CD4-positive, alpha-beta T cell treated with Interleukin-1 beta for 1 hour (primary cell): ENCODE measurements at regions not wholly inside any gene's neighbourhood (a gene's known extent, or its start where the extent isn't known, plus 50 kb on each side); places are given as distances from the start of the nearest gene placed in this dataset.
"Not testable (repeated sequence)": the region's sequence is repeated elsewhere in the genome, so short reads cannot be mapped to it uniquely, and the experiment has no call there.

Source experiments
- DNase-seq, 2 donors: peaks; one replicate each; pipeline ENCODE4 v3.0.0-alpha.2; 2020 to 2022

DNA sequence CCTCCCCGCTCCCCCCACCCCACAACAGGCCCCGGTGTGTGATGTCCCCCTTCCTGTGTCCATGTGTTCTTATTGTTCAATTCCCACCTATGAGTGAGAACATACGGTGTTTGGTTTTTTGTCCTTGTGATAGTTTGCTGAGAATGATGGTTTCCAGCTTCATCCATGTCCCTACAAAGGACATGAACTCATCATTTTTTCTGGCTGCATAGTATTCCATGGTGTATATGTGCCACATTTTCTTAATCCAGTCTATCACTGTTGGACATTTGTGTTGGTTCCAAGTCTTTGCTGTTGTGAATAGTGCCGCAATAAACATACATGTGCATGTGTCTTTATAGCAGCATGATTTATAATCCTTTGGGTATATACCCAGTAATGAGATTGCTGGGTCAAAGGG is 104.3 kb downstream of the MTPN start:
- DNase-seq: not testable (repeated sequence)

DNA sequence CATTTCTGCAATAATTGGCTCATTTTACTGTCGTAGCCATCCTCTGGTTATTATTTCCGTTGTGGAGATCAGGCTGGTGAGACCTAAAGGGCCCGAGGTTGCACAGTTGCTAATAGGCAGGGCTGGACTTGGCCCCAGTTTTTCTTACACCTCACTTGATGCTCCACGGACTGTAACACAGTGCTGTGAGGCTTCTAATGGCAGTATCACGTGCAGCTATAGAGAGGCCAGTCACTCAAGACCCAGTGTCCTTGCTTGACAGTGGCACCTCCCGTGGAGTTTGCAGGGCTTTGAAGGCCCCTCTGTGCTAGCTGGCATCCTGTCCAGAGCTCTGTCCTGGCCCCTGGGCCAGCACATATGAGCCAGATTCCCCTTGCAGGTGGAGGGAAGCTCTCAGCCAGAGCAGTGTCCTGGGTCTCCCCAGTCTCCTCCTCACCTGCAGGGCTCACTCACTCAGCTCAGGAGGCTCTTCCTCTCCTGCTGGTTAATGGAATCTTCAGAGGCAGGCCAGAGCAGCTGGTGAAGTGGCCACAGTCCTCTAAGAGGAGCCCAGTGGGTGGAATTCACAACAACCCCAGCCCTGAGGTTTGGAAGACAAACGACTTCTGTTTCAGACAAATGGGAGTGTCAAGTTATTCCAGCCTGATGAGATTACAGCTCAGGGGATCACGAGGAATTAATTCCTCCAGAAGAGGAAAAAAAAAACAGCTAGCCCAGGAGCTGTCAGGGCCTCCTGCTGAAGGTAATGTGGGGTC is 114.2 kb upstream of the FAM180A start:
- DNase-seq: no peak

DNA sequence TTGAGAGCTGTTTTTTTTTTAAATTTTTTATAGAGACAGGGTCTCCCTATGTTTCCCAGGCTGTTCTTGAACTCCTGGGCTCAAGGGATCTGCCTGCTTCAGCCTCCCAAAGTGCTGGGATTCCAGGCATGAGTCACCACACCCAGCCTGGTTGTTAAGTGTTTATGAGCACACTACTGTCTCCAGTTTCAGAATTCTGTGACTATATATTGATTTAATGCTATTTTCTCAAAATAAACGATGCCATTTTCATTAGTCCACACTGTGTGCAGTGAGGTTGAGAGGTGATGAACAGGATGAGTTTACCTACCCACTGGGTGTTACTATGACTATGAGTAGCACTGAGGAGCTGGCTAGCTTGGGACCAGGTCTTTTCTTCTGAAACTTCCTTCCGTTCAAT is 110.9 kb upstream of the FAM180A start:
- DNase-seq: no peak

DNA sequence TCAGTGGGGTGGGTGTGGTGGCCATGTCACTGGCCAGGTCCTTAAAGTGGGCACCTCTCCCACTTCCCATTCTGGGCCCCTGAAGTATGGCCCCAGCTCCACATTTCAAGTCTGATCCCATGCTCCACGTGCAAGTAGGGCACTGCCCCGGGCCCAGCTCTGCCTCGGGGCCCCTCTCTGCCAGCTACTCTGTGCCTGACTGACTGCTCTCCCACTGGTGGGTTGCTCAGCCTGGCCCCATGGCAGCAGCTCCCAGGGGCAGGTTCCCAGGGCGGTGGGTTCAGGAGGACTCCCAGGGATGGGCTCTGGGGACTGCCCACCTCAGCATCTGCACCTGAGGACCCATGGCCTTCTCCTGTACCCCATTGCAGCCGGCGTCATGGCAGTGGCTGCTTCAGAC is 110.2 kb upstream of the FAM180A start:
- DNase-seq: no peak

DNA sequence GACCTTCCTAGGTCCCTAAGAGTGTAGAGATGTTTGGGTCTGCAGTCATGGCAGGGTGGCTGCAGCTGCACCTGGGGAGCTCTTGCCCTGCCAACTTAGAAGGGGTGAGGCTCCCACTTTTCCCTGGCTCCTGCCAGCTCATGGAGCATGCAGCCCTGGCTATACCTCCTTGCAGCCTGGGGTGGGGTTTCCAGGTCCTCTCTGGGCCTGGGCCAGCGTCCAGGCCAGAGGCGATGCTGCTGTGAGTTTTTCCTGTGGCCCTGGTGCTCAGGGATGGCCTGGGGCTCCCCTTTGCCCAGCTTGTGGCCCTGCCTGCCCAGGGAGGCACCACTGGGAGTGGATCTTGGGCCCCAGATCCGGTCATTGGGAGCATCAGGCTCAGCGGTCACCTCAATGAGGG is 109.8 kb upstream of the FAM180A start:
- no peak for DNase-seq

DNA sequence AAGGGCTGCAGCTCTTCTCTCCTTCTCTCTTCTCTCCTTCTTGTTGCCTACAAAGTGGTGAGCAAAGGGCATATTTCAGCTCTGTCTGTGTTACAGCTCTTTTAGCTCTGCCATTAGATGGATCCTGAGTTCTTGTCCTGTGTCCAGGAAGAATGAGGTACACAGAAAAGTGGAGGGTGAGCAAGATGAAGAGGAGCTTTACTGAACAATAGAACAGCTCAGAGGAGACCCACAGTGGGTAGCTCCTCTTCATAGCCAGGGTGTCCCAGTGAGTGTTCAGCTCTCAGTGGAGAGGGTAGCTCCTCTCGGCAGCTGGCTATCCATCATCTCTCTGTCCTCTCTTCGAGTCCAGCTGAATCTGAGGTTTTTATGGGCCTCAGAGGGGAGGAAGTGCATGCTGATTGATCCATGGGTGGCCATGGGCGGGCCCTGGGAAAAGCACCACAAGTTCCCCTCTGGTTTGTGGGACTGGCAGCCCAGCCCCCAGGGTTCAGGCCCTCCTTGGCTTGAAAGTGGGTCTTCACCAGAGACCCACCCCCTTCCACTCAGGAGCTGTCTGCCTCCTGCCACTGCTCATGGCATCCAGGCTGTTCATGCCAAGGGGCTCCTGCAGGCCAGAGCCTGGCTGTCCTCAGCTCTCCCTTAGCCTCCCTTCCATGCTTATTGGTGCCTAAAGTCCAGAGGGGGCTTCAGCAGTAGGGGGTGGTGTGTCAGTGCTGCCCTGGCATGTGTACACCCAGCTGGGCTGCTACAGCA is 109.1 kb upstream of the FAM180A start:
- DNase-seq: no peak

DNA sequence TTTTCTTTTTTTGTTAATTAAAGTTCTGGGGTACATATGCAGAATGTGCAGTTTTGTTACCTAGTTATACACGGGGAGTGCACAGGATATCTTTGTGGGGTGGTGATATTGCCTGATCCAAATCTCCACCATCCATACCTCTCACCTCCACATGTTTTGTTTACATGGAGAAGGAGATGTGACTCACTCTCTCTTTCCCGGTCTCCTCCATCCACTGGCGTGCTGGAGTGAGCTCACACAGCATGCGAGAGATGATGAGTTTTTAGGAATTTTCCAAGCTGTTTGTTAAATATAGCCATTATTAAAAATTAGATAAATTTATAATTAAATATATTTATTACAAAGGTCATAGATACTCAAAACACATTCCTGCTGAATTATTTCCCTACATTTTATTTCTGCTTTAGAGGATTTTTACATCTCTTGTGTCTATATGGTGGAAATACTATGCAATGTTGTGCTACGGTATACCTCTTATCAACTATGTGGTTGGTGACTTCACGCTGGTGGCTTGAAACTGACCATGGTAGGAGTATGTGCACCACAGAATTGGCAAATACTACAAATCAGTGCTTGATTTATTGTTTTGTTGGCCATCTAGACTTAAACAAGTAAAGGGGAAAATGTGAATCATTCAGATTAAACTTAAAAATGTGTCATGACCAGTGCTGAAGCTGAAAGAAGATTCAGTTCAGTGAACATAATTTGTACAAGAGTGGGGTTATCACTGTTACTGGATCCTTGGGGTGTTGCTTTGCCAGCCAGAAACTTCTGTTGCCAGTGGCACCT is 107.9 kb upstream of the FAM180A start:
- no peak for DNase-seq

DNA sequence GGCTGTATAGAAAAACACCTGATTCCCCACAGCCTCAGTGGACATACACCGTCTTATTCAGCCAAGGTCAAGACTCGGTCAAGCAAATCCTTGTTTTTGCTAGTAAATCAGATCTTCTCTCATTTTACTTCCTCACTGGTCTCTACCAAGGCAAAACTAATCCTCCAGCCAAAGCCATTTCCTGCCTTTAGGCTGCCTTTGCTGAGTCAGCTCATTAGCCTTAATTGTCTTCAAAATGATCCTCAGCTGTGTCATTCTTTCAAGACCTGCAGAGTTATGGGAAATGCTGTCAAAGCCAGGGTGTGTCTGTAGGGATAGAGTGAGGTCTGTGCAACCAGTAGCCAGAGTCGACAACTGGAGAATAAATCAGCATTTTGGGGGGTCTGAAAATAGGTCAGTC is 107.2 kb upstream of the FAM180A start:
- DNase-seq: no peak

DNA sequence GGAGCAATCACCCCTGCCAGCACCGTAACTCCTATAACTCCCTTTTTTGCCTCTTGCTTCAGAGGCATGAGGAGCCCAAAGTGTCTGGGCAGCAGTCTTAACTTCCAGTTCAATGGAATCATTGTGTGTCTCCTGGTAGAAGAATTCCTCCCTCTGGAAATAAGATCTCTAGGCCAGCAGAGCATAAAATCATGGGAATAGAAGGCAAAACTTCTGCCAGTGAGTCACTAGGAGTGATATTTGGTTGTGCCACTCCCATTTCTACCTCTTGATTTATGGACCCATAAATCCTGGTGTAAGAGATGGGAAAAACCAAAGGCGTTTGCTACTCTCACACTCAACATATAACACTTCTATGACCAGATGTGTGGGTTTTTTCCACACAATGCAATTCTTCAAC is 104.9 kb upstream of the FAM180A start:
- DNase-seq: no peak

DNA sequence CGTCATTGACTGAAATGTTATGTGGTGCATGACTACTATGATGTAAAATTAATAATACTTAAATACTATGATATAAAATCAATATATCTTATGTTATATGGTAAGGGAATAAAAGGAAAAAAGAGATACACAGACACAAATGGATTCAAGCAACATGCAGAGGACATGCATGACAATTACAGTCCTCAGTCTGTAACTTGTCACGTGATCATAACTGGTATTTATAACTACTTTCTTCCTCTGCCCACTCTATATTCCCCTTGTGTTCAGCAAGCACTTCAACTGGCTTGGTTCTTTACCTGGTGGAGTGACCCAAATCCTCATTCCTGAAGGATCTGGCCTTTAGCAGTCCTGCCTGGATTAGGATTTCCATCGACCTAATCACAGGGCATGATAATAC is 104.4 kb upstream of the FAM180A start:
- DNase-seq: no peak

DNA sequence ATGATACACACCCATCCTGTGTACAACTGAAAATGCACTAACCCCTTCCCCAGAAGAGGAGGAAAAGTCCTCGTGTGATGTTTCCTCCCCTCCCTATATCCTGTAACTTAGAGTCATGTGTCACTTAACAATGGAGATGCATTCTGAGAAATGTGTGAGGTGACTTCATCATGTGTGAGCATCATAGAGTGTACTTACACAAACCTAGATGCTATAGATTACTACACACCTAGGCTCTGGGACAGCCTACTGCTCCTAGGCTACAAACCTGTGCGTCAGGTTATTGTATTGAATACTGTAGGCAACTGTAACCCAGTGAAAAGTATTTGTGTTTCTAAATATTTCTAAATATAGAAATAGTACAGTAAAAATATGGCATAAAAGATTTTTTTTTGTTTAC is 98.6 kb upstream of the FAM180A start:
- no peak for DNase-seq

DNA sequence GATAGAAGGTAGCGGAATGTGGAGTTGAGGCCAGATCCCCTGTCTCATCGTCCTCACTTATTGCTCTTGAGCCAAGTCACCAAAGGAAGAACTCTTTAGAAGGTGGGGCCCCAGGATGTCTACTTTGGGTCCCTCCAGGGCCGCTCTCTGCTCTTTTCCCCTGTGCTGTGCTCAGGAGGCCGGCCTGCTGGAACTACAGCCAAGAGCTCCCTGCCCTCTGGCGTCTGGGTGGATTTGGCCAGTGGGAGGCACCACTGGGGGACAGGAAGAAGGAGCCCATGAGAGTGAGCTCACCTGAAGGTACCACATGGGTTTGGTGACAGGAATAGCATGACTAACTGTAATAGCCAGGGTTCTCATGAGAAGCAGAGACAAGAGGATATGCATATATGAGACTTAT is 97.7 kb upstream of the FAM180A start:
- DNase-seq: no peak

DNA sequence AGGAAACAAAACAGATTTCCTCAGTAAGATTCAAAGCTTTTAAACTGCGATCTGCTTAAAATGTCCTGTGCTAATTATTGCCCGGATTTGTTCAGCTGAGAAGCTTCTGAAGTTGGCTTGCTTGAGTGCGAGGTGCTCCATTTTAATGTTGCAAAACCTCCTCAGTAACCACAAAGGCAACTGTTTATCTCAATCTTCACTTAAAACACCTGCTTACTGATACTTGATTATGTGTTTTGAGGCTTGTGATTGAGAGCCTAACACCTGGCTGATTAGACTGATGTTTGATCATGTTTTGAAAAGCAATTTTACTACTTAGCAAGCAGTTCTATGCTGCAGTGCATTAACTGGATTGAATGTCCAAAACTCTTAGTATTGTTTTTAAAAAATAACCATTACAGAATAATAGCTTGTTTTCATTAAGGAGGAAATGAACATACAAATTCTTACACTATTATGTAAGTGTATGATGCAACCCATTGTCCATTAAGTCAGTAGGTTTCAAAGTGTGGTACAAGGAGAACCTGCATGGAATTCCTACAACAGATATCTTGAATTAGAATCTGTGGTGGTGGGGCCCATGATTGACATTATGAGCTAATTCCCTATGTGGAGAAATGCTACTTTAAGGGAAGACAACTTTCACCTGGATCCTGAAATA is 96.9 kb upstream of the FAM180A start:
- no peak for DNase-seq

DNA sequence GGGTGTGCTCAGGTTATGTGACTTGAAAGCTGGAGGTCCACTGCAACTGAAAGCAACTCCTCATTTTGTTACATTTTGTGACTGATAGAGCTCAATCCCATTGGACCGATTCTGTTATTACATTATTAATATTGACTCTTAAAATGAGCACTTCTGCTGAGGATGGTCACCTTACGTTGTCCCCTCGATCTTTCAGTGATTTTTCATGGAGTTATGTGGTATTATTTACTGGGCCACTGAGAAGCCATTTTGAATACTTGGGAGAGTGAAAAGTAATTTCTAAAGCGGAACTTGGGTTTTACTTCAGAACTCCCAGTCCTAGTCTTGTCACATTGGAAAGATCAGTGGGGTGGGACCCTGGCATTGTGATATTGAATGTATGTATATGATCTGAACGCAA is 96.3 kb upstream of the FAM180A start:
- no peak for DNase-seq

DNA sequence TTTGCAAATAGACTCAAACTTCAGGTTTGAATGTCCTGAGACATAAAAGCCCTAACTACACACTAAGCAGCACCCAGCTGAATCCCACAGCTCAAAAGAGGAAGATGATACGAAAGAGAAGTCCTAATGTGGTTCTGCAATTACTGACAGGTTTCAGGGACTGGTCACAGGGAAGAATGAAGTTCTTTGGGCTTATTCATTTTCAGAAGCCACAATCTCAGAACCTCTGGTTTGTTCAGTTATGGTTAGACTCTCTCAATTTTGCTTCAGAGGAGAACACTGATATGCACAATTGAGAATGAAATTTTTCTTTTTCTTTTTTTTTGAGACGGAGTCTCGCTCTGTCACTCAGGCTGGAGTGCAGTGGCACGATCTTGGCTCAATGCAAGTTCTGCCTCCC is 94.6 kb upstream of the FAM180A start:
- no peak for DNase-seq

DNA sequence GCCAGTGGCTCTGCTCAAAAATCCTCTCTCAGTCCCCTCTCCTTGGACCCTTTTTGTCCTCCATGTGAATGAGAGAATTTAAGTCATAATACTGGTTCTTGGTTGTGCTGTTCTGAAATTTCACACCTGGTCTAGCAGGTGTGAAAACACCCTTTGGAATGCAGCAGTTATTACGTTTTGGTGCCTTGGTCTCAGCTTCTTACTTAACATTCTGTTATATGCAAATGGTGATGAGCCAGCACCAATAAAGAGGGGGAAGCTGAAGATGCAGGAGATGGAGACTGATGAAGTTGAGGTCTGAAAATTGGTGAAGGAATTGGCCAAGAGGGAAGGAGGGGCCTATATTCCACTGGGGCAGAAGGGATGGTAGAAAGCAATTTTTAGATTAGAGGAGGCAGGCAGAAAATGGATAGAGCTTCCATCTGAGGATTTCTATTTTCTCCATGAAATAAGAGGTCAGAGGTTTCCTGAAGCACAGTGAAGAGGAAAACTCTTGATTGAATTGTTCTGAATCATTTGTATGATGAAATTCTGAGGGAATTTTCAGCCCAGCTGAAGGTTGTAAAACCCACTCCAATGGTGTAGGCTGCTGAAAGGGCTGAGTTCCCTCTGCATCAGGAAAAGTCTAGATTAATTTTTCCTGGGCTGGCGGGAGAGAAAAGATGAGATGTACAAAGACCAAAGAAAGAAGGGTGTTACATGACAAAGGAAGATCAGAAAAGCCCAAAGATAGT is 94.0 kb upstream of the FAM180A start:
- no peak for DNase-seq

DNA sequence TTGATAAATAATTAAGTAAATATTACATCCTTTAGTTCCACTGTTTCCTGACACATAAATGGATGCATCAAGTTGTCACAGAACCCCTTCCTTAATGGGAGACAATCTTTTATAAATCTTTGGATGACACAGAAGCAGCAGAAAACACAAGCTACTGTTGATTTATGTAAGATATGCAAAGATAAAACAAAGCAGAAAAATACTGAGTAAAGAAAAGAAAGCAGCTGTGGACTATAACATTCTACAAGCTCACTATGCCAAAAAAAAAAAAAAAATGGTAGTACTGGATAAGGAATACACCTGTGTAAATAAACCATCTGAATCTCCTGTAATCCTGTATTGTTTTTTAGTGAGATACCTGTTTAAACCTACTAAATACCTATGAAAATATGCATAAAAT is 92.0 kb upstream of the FAM180A start:
- DNase-seq: no peak

DNA sequence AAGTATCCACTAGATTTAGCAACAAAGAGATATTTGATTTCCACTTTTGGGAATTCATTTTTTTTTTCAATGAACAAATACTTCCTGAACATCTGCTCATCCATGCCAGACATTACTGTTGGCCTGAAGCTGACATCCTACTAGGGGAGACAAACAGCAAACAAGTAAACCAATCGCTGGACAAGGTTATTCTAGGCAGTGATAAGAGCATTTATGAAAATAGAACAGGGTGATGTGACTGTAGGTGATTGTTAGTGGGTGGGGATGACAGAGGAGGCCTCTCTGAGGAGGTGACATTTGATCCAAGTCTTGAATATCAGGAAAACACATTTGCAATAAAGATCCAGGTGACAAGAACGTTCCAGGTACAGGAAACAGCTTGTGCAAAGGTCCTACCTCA is 89.1 kb upstream of the FAM180A start:
- DNase-seq: no peak

DNA sequence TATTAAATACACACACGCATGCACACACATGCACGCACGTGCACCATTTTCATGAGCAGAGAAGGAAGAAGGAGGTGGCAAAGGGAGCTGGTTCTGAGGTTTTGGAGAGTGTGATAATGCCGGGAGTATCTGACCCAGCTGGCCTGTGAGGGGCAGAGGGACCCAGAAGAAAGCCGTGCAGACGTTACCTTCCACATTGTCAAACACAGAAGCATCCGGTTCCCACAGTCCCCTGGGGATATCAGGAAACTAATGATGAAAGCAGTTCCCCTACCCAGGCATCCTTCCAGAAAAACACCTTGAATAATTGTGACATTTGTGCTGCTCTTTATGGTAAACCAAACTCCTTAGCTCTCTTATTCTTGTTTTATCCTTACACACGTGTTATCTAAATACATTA is 85.7 kb upstream of the FAM180A start:
- DNase-seq: no peak

DNA sequence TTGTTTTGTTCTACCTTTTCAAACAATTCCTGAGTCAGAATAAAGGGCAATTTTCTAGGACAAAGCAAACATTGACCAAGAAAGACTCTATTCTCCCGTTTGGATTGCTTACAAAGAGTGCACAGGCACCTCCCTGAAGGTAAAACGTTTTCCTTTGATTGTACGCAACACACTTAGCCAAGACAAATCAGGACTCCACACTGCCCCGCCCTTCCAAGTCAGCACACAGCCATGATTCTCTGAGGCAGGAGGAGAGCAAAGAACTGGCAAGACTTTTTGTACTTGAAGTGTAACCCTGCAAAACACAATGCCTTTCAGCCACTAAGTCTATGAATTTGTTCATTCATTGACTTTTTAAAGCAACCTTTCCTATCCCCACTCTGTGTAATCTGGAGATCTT is 85.0 kb upstream of the FAM180A start:
- no peak for DNase-seq

DNA sequence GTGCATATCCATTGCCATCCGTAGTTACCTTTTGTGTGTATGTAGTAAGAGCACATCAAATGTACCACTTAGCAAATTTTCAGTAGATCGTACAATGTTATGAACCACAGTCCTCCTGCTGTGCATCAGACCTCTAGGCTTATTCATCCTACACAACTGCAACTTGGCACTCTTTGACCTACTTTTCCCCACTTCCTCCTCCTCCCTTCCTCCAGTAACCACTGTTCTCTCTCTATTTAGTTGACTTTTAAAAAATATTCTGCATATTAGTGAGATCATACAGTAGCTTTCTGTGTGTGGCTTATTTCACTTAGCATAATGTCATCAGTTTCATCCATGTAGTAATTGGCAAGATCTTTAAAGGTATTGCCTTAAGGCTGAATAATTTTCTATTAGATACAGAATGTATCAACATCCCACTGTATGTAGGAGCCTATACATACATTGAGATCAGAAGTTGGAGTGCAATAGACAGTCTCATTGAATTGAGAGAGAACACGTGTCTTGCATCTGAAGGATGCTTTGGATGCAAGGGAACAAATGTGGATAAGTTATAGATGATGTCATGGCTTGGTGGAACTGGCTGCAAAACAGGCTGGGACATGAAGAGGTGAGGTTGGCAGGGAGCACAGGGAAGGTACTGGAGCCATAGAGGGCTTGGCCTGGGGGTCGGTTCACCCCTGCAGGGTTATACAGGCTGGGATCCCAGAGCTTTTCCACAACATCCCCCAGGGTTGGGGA is 83.0 kb upstream of the FAM180A start:
- peak in 1 of 2 donors; percentile 24 for DNase-seq

DNA sequence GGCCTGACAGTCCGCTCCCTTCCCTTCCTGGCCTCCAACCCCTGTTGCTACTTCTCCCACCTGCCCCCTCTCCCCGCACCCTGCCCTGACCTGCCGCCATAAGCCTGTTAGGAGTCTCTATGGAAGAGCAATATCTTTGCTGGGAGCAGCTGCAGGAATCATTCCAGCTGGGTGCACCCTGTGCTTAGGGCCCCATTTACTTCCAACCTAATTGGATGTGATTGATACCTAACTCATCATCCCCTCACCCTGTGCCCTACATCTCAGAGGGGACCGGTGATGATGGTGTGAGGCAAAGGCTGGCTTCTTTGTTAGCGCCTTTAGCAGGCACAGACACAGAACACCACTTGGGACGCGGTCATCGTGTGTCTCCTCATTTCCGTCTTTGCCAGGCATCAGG is 80.0 kb upstream of the FAM180A start:
- DNase-seq: no peak
